Skeletal muscle tissue (tissue), 3 donors: ENCODE measurements at regions not wholly inside any gene's neighbourhood (a gene's known extent, or its start where the extent isn't known, plus 50 kb on each side); places are given as distances from the start of the nearest gene placed in this dataset.
A peak's percentile ranks its signal among the peaks of the same experiment; 100 is the strongest.

Experiments
- H3K27ac ChIP-seq: one replicate; pipeline ENCODE4 v1.7.0; 2013; ENCODE audit warnings: mild to moderate bottlenecking, low read depth, low read length, inconsistent platforms
- H3K27me3 ChIP-seq, 3 donors: one replicate each; pipeline ENCODE4 v1.7.0; 2013; ENCODE audit warnings: low read length in 3 of 3; ENCODE audit not compliant: control insufficient read depth in 3 of 3, insufficient read depth in 3 of 3
- H3K36me3 ChIP-seq, 3 donors: one replicate each; pipeline ENCODE4 v1.7.0; 2013; ENCODE audit warnings: low read length in 3 of 3; ENCODE audit not compliant: control insufficient read depth in 3 of 3, insufficient read depth in 3 of 3
- H3K4me1 ChIP-seq, 3 donors: one replicate each; pipeline ENCODE4 v1.7.0; 2013; ENCODE audit warnings: low read length in 3 of 3, mild to moderate bottlenecking in 3 of 3; ENCODE audit not compliant: control insufficient read depth in 3 of 3, insufficient read depth in 3 of 3
- H3K4me3 ChIP-seq, 3 donors: one replicate each; pipeline ENCODE4 v1.7.0; 2013; ENCODE audit warnings: low read length in 3 of 3
- H3K9ac ChIP-seq, 3 donors: one replicate each; pipeline ENCODE4 v1.7.0; 2013; ENCODE audit warnings: low read length in 3 of 3, mild to moderate bottlenecking in 3 of 3, moderate library complexity in 2 of 3, low read depth in 1 of 3
- H3K9me3 ChIP-seq, 3 donors: one replicate each; pipeline ENCODE4 v1.7.0; 2013; ENCODE audit warnings: low read length in 3 of 3; ENCODE audit not compliant: control insufficient read depth in 3 of 3
- donor health status: Osteomylitis.

- no peaks in the 10 kb centered on the region for H3K4me1 ChIP-seq
- no peak overlapping the region for H3K4me3 ChIP-seq
- no peak overlapping the region for H3K27ac ChIP-seq
- no peaks in the 10 kb centered on the region for H3K27me3 ChIP-seq
- no peaks in the 10 kb centered on the region for H3K36me3 ChIP-seq
- no peak overlapping the region for H3K9ac ChIP-seq
- H3K9me3 ChIP-seq: no peaks in the 10 kb centered on the region
Observed at GRCh38 chr10:33669904-33670303, 335.4 kb upstream of the NRP1 start.

GRCh38 chr10:33666686-33667480, 332.4 kb upstream of the NRP1 start:
- peaks cover 3 to 12% (median 7%) of the 10 kb centered on the region in 3 donors for H3K4me1 ChIP-seq
- no peak overlapping the region for H3K9ac ChIP-seq
- no peaks in the 10 kb centered on the region for H3K36me3 ChIP-seq
- H3K27me3 ChIP-seq: no peaks in the 10 kb centered on the region
- H3K9me3 ChIP-seq: no peaks in the 10 kb centered on the region
- H3K4me3 ChIP-seq: no peak overlapping the region
- H3K27ac ChIP-seq: no peak overlapping the region

GRCh38 chr10:33665501-33665900, 331.0 kb upstream of the NRP1 start:
- Histone ChIP-seq H3K36me3 (no peaks in the 10 kb centered on the region), H3K9ac (no peak overlapping the region)

GRCh38 chr10:33664070-33664469, 329.6 kb upstream of the NRP1 start:
- H3K36me3 ChIP-seq: no peaks in the 10 kb centered on the region
- H3K9ac ChIP-seq: no peak overlapping the region
- no peak overlapping the region for H3K27ac ChIP-seq
- H3K27me3 ChIP-seq: no peaks in the 10 kb centered on the region
- peaks cover 10 to 18% (median 14%) of the 10 kb centered on the region in 3 donors for H3K4me1 ChIP-seq
- no peaks in the 10 kb centered on the region for H3K9me3 ChIP-seq
- no peak overlapping the region for H3K4me3 ChIP-seq

More at GRCh38 chr10:33665501-33665900, 331.0 kb upstream of the NRP1 start:
- no peak overlapping the region for H3K4me3 ChIP-seq
- H3K27me3 ChIP-seq: no peaks in the 10 kb centered on the region
- H3K4me1 ChIP-seq: peaks cover 10 to 18% (median 14%) of the 10 kb centered on the region in 3 donors
- no peak overlapping the region for H3K27ac ChIP-seq
- no peaks in the 10 kb centered on the region for H3K9me3 ChIP-seq

GRCh38 chr10:33661580-33662336, 327.3 kb upstream of the NRP1 start:
- H3K4me3 ChIP-seq: peak overlapping the region in 2 of 3 donors; percentile 36 to 45
- H3K27ac ChIP-seq: peak overlapping the region; percentile 30
- H3K9me3 ChIP-seq: no peaks in the 10 kb centered on the region
- no peaks in the 10 kb centered on the region for H3K36me3 ChIP-seq
- H3K4me1 ChIP-seq: peaks cover 10 to 18% (median 14%) of the 10 kb centered on the region in 3 donors
- no peaks in the 10 kb centered on the region for H3K27me3 ChIP-seq
- peak overlapping the region in 1 of 3 donors; percentile 51 for H3K9ac ChIP-seq

GRCh38 chr10:33660329-33660728, 325.9 kb upstream of the NRP1 start:
- Histone ChIP-seq H3K4me1 (peaks cover 10 to 18% (median 14%) of the 10 kb centered on the region in 3 donors), H3K27me3 (no peaks in the 10 kb centered on the region), H3K36me3 (no peaks in the 10 kb centered on the region), H3K9ac (no peak overlapping the region), H3K9me3 (no peaks in the 10 kb centered on the region), H3K4me3 (no peak overlapping the region), H3K27ac (no peak overlapping the region)

GRCh38 chr10:33657913-33658312, 323.4 kb upstream of the NRP1 start:
- no peak overlapping the region for H3K27ac ChIP-seq
- no peaks in the 10 kb centered on the region for H3K27me3 ChIP-seq
- no peak overlapping the region for H3K4me3 ChIP-seq
- no peaks in the 10 kb centered on the region for H3K36me3 ChIP-seq
- H3K4me1 ChIP-seq: peaks cover 10 to 11% (median 10%) of the 10 kb centered on the region in 3 donors
- H3K9ac ChIP-seq: no peak overlapping the region
- H3K9me3 ChIP-seq: no peaks in the 10 kb centered on the region

- H3K36me3 ChIP-seq: no peaks in the 10 kb centered on the region
- H3K27ac ChIP-seq: no peak overlapping the region
- no peaks in the 10 kb centered on the region for H3K9me3 ChIP-seq
- no peaks in the 10 kb centered on the region for H3K27me3 ChIP-seq
- H3K4me3 ChIP-seq: no peak overlapping the region
- H3K4me1 ChIP-seq: peaks cover 10 to 11% (median 10%) of the 10 kb centered on the region in 3 donors
- H3K9ac ChIP-seq: no peak overlapping the region
Observed at GRCh38 chr10:33657154-33657908, 322.9 kb upstream of the NRP1 start.

GRCh38 chr10:33655921-33656320, 321.5 kb upstream of the NRP1 start:
- H3K27me3 ChIP-seq: no peaks in the 10 kb centered on the region
- H3K4me3 ChIP-seq: no peak overlapping the region
- no peak overlapping the region for H3K27ac ChIP-seq
- no peaks in the 10 kb centered on the region for H3K36me3 ChIP-seq
- H3K9me3 ChIP-seq: no peaks in the 10 kb centered on the region
- H3K9ac ChIP-seq: no peak overlapping the region
- no peaks in the 10 kb centered on the region for H3K4me1 ChIP-seq
